ENCODE measurements at regions not wholly inside any gene's neighbourhood (a gene's known extent, or its start where the extent isn't known, plus 50 kb on each side); places are given as distances from the start of the nearest gene placed in this dataset.

GRCh38 chr5:89280103-89281037, 397.4 kb upstream of the MEF2C start:
- no peak for DNase-seq

GRCh38 chr5:89279391-89280036, 396.5 kb upstream of the MEF2C start:
- no peak for DNase-seq

- no peak for DNase-seq
Measured at GRCh38 chr5:89277816-89278215, 394.8 kb upstream of the MEF2C start.

- no peak for DNase-seq
Measured at GRCh38 chr5:89276566-89277305, 393.8 kb upstream of the MEF2C start.

- no peak for DNase-seq
Measured at GRCh38 chr5:89275066-89275855, 392.3 kb upstream of the MEF2C start.

GRCh38 chr5:89273289-89273688, 390.3 kb upstream of the MEF2C start:
- DNase-seq = no peak

GRCh38 chr5:89270901-89271300, 387.9 kb upstream of the MEF2C start:
- no peak for DNase-seq

- DNase-seq = no peak
Measured at GRCh38 chr5:89269721-89270120, 386.7 kb upstream of the MEF2C start.

GRCh38 chr5:89268460-89268859, 385.5 kb upstream of the MEF2C start:
- no peak for DNase-seq

GRCh38 chr5:89267788-89268187, 384.8 kb upstream of the MEF2C start:
- no peak for DNase-seq

- DNase-seq = no peak
Measured at GRCh38 chr5:89265511-89266179, 382.7 kb upstream of the MEF2C start.

- DNase-seq = no peak
Measured at GRCh38 chr5:89263846-89264245, 380.9 kb upstream of the MEF2C start.

GRCh38 chr5:89262030-89262429, 379.0 kb upstream of the MEF2C start:
- no peak for DNase-seq

- no peak for DNase-seq
Measured at GRCh38 chr5:89260254-89260653, 377.3 kb upstream of the MEF2C start.

- peak; percentile 6 for DNase-seq
Measured at GRCh38 chr5:89255845-89256463, 373.0 kb upstream of the MEF2C start.

- DNase-seq = no peak
Measured at GRCh38 chr5:89253666-89254352, 370.8 kb upstream of the MEF2C start.

GRCh38 chr5:89246864-89247263, 363.9 kb upstream of the MEF2C start:
- no peak for DNase-seq

- DNase-seq = no peak
Measured at GRCh38 chr5:89246252-89246651, 363.3 kb upstream of the MEF2C start.

GRCh38 chr5:89243611-89244010, 360.6 kb upstream of the MEF2C start:
- DNase-seq = no peak

- DNase-seq = no peak
Measured at GRCh38 chr5:89241186-89241585, 358.2 kb upstream of the MEF2C start.

GRCh38 chr5:89236900-89237299, 353.9 kb upstream of the MEF2C start:
- no peak for DNase-seq

Measured in activated CD4-positive, alpha-beta T cell treated with anti-CD3 and anti-CD28 coated beads, Interleukin-2, Interleukin-6, amounts not matched to agents 100 ng/mL and 50 ng/mL, durations not matched to agents 16 hours and 8 hours (primary cell).